G401 (cell line): ENCODE measurements at regions not wholly inside any gene's neighbourhood (a gene's known extent, or its start where the extent isn't known, plus 50 kb on each side); places are given as distances from the start of the nearest gene placed in this dataset.
A peak's percentile ranks its signal among the peaks of the same experiment; 100 is the strongest.

ENCODE experiments used
- DNase-seq: peaks from one replicate; pipeline ENCODE4 v3.0.0-alpha.2; 2015; ENCODE audit warnings: low spot score
- in situ Hi-C: cut with HindIII; loops from 2 replicates; pipeline ENCODE4 v1.10.0; 2016; ENCODE audit warnings: low sequenced_read_pairs, mixed read lengths

DNA sequence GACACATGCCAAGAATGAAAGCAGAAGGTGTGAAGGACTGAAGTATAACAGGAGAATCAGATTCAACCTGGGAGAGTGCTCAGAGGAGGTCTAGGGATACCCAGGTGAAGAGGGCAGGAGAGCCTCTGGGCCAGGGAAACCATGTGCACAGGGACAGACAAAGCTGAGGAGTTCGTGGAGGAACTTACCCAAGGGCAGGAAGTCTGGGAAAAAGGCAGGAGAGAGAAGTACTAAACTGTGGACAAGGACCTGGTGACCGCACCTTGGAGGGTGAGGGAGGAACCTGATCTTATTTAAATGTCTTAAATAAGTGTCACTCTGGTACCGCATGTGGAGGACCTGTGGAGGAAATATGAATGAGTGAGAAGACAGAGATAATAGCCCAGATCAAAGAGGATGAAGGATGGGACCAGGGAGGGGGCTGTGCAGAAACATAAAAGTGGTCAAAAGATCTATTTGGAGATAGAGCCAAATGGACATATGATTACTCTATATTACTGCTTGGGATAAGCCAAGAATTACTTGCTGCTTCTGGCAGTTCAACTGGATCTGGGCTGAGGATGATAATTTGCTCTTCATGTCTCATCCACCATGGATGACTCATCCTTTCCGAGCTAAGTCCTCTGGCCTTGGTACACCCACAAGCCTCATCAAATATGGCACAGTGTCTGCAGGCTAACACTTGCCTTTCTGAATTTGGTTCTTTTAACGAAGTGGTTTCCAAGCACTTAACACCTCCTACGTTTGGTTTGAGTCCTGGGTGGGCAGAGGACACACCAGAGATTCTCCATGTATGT is 116.9 kb upstream of the NMNAT3 start:
- DNase-seq: no peak
- in situ Hi-C loops: no loop called here

DNA sequence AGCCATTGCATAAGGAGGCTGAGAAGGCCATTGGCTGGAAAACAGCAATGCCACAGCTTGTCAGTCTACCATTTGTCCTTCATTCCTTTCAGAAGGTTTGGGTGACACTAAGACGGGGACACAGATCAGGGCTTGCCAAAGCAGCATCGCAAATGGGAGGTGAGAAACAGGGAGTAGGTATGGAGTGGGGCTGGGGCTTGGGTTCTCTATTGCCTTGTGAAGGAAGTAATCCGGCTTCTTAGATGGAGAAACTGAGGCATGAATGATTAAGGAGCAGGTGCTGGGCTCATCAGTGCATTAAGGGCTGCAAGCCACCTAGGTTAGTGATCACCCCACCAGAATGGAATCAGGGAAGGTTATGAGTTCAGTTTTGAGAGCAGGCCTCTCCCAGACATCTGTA is 115.6 kb upstream of the NMNAT3 start:
- in situ Hi-C loops: no loop called here

DNA sequence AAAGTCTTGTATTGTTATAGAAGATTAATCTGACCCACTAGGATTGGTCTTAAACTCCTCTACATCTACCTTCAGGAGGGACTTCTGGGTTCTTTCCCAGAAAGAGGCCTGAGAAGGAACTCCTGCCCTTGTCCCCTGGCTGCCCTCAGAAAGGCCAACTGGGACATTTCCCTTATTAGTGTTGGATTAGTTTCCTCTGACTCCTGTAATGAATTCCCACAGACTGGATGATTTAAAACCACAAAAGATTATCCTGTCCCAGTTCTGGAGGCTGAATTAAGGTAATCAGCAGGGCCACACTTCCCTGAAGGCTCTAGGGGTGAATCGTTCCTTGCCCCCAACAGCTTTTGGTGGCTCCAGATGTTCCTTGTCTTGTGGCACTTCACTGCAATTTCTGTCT is 102.8 kb upstream of the NMNAT3 start:
- in situ Hi-C loops: no loop called here
- no peak for DNase-seq

More for the DNA sequence above, 115.6 kb upstream of the NMNAT3 start:
- DNase-seq: no peak

DNA sequence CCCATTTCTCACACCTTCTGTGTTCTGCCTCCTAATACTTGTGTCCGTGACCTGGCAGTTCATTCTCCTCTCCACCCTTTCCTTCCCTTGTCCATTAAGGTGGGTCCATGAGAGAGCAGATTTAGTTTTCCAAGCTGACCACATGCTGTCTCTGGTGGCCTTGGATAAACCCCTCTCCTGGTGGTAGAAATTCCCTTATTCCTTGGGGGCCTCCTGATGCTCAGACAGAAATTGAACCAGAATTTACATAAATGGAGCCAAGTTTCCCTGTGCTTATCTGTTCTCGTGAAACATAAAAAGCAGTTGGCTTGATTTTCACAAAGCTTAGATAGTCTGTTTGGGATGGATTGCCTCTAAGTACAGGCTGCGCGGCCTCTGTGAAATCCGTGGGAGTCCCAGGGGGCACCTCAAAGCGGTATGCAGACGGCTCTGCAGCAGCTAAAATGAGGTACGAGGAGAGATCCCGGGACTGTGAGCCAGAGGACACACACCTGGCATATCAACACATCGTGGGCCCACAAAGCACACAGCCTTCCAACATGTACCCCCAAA is 101.0 kb upstream of the NMNAT3 start:
- no peak for DNase-seq
- in situ Hi-C loops: no loop called here

DNA sequence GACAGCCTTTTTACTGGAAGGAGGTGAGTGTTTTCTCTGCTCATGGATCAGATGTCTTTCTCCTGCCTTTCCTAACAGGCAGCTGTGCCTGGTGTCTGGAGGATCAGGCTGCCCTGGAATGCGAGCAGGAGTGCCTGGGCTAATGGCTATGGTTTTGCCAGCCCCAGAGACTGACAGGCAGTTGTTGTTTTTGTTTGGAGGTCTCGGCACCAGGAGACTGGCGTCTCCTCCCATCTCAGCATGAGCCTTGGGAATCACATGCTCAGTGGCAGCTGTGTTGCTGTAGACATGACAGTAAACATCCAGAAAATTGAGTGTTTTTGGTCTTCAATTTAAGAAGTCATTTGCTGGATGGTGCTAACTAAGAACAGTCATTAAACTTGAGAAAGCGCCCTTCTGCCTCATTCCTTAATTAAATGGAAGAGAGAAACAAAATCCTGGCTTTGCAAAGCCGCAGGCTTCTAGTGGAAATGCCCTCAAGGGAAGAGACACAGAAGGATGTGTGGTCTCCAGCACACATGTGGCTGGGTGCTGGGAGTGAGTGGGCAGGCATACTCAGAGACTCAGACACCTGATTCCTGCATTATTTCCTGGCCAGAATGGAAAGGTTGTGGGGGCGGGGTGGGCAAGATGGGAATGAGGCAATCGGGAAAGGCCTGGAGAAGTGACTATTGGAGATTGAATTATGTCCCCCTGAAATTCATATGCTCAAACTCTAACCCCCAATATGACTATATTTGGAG is 97.0 kb upstream of the NMNAT3 start:
- DNase-seq: no peak
- in situ Hi-C loops: no loop called here

DNA sequence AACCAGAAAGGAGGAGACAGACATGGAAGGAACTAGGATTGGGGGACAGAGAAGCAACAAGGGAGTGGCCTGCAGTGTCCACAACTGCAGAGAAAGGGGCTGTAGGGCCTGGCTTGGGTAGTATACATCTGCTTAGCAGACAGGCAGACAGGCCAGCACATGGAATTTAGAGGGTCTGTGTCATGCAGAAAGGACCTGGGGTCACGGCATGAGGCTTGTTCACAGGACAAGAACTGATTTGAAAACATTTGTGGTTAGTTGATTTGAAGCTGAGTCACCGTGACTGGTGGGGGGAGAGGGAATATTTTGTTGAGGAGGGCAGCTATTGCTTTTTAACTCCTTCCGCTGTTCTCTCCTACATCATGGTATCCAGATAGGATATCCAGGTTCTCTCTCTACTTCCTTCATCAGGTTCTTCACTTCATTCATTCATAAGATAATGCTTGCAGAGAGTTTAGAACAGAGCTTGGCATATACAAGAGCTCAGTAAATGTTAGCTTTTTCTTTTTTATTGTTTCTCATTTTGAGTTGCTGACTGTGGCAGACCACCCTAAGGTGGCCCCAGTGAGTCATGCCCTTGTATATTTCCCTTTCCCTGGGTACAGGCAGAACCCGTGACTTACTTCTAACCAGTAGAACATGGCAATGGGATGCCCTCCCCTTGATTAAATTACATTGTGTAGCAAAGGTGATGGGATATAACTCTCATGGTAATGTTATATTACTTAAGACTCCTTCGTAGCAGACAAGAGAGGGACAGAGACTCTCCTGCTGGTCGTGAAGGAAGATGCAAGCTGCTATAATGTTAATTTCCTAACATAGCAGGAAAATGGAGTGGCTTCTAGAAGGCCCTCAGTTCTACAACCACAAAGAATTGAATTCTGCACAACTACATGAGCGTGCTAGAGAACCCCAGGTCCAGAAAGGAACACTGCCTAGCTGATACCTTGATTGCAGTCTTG is 95.0 kb upstream of the NMNAT3 start:
- in situ Hi-C loops: no loop called here
- DNase-seq: no peak

DNA sequence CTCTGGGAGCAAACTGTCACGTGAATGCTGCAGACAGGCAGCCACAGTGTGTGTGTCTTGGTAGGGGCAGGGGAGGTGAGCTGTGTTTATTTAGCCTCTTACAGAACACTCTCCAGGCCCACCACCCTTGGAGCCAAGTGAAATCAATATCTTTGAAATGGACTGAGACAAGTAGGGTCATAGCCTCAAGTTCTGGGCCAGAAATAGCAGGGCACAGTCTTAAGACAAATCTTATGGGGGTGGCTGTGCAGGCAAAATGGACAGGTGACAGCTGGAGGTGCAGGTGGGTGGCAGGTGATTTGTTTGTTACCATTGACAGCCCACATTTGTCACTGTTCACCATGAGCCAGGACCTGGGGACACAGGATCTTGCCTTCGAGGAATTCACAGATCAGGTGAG is 93.6 kb upstream of the NMNAT3 start:
- no peak for DNase-seq
- in situ Hi-C loops: no loop called here

DNA sequence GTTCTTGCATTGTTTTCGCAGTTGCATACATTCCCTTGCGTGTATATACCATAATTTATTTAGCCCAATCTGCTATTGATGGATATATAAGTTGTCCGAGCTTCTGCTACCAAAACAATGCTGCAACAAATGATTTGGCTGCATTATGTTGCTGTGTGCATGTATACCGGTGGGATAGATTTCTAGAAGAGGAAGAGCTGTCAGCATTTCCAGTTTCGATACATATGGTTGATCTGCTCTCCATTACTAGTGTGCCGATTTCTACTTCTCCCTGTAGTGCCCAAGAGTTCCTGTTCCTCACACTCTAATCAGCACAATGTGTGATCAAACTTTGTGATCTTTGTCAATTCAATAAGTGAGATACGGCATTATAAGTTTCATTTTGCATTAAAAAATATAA is 92.8 kb upstream of the NMNAT3 start:
- in situ Hi-C loops: no loop called here
- no peak for DNase-seq

DNA sequence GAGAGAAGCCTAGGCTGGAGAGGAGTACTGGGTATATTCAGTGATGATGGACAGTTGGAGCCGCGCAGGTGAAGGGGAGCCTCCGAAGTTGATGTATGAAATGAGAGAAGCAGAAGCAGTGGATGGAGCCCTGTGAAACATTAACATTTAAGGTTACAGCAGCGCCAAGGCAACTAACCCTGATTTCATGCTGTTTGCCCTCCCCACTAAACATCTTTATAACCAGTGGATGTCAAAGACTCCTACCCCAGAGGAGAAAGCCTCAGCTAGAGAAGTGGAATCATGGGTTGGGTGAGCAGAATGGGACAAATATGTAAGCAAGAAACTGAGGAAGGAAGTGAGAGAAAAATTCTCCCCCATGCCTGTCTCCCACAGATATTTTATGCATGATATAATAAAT is 92.0 kb upstream of the NMNAT3 start:
- DNase-seq: no peak
- in situ Hi-C loops: no loop called here

DNA sequence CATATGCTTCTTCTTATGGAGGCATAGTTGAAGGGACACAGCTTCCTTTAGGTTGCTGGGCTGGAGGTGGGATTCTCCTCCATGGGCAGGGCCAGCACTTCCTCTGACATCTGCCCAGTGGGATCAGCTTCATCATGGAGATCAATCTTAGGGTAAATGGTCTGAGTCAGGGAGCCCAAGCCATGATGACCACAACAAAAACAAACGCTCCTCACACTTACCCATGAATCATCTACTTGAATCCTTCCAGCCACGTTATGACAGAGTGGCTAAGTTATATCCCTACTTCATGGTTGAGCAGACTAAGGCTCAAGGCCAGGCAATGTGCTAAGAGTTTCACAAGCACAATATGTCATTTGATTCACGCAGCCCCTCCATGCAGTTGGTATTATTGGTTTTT is 87.2 kb upstream of the NMNAT3 start:
- DNase-seq: no peak
- in situ Hi-C loops: no loop called here

DNA sequence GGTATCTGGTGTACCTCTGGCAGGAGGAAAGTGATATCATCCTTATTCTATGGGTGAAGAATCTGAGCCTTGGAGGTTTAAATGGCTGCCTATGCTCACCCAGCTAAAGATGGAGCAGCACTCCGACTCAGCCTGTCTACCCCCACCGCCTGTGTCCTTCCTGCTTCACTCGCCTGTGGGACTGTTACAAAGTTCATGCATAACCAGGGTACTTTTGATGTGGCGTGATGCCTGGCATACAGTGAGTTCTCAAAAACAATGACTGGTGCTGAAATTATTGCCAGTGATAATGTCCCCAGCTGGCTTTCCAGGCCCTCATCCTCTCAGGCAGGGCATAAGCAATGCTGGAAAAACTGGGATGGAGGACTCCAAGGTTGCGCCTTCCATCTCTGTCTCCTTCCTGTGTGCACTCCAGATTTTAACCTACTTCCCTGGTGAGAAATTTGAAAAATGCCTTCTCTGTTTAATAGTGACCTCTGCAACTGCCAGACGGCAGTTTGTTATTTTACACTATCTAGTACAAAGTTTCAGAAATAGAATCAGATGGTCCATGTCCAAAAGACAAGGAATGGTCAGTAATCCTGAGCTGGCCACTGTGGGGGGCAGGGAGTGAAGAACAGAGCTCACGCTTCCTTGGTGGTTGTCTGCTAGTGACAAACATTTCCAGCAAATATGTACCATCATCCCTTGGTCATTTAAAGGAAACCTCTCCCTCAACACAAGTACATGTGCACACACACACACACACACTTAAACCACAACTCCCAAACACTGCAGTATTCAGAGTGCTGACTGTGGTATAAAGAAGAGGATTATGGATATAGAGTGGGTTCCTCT is 86.5 kb upstream of the NMNAT3 start:
- in situ Hi-C loops: no loop called here
- no peak for DNase-seq

DNA sequence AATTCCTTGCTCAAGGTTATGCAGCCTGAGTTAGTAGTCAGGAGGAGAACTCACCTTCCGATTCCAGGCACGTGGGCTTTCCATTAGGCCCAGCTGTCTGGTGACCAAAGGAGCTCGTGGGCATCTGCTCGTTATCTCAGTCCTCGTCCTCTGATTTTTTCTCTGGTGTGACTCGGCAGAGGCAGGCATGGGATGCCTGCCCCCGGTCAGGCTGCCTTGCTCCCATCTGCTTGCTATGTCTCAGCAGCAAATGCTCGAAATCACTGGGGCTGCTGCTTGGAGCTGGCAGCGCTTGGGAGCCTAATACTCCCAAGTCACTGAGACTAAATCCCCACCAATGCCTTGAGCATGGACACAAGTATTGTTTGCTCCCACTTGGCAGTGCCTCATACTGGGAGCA is 84.5 kb upstream of the NMNAT3 start:
- in situ Hi-C loops: no loop called here
- DNase-seq: no peak

DNA sequence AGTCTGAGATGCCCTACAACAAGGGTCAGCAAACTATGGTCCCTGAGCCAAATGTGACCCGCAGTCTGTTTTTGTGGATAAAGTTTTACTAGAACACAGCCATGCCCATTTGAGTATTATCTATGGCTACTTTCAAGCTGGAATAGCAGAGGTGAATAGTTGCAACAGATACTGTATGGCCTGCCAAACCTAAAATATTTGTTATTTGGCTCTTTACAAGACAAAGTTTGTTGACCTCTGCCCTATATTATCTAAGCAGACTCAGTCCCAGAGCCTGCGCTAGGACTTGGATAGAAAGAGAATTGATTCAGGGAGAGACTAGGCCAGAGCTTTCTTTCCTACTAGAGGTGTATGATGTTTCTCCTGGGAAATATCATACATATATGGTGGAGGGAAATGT is 81.7 kb upstream of the NMNAT3 start:
- in situ Hi-C loops: no loop called here
- no peak for DNase-seq

DNA sequence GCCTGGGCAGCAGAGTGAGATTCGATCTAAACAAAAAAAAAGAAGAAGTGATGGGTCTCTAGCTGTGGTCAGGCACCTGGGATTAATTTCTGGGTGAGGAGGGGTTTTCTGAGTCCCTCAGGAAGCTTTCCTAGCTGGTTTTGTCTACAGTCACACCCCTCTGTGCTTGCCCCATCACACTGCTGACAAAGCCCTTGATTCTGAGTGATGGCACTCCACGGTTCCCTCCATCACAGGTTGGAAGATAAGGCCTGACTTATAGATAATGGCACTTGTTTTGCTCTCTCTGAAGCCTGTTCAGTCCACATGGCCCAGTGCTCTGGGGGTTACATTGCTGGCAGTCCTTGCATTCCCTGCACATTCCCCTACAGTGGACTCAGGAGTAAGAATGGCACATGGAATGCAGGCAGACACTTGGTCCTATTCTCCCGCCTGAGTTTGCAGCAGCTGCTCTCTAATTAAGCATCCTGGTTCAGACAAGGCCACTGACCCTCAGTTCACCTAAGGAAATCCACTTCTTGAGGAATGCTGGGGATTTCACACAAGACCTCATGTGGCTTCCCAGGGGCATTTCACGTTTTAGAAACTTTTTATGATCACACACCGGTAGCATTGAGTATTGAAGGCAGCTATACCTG is 81.0 kb upstream of the NMNAT3 start:
- in situ Hi-C loops: no loop called here
- peak; percentile 17 for DNase-seq

DNA sequence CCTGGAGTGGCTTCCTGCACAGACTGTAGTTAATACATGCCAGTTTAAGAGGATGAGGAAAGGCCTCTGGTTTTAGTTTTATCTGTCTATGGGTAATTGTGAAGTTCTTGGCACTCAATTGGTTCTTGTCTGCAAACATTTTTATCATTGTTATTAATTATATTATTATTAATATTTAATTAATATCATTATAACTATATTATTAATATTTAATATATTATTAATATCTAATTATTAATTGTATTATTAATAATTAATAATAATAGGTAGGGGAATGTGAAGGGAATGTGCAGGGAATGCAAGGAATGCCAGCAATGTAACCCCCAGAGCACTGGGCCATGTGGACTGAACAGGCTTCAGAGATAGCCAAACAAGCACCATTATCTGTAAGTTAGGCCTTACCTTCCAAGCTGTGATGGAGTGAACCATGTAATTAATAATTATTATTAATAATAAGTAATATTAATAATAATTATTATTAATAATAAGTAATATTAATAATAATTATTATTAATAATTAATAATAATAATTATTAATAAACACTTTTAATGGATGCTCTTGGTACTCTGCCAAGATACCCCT is 79.8 kb upstream of the NMNAT3 start:
- DNase-seq: no peak
- in situ Hi-C loops: no loop called here

DNA sequence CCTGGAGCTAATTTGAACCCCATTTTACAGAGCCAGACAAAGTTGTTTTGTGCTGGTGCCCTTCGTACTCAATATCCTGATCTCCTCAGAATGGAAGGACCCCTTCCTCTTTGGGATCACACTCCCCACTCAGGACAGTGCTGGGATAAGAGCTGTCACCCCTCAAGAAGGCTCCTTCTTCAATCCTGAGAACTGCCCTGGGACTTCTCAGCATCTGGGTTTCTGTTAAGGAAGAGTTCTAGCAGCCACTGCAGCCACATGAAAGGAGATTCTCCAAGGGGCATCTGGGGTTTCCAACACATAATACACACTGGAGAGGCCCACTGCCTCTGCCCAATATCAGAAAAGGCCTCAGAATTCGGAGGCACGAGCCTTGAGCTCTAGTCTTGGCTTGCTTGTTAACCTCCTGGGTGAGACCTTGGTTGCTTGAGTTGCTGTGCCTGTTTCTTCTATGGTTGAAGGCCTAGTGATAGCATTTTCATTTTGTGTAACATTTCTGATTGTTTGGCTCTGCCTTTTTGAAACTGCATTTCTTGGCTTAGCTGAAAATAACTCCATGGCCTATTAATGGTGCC is 78.8 kb upstream of the NMNAT3 start:
- DNase-seq: no peak
- in situ Hi-C loops: no loop called here

DNA sequence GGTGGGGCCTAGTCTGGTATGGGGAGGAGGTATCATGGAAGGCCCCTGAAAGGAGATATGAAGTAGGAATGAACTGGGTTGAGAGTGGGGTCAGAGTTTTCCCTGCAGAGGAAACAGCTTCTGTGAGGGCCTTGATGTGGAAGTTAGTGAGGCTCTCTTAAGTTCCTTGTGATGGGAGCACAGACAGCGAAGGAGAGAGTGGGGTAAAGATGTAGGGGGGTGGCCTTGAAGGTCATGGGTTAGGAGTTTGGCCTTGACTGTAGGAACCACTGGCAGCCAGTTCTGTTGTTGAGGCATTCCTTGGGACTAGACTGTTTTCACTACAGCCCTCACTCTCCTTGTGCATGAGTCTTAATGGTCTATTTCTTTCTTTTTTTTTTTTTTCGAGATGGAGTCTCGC is 77.8 kb upstream of the NMNAT3 start:
- in situ Hi-C loops: no loop called here
- no peak for DNase-seq

DNA sequence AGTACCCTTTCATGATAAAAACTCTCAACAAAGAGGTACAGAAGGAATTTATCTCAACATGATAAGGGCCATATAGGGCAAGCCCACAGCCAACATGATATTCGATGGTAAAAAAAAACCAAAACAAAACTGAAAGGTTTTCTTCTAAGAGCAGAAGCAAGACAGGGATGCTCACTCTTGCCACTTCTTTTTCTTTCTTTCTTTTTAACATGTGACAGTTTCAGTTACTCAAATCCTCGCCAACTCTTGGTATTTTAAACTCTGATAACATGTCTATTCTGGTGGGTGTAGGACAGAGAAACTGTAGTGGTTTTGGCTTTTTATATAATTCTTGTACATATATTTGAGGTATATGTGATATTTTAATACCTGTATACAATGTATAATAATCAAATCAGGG is 74.0 kb upstream of the NMNAT3 start:
- in situ Hi-C loops: no loop called here
- DNase-seq: no peak
